ENCODE measurements at regions not wholly inside any gene's neighbourhood (a gene's known extent, or its start where the extent isn't known, plus 50 kb on each side); places are given as distances from the start of the nearest gene placed in this dataset.
"Not testable (repeated sequence)": the region's sequence is repeated elsewhere in the genome, so short reads cannot be mapped to it uniquely, and the experiment has no call there.

GRCh38 chr2:90047776-90048175 is 1356.3 kb downstream of the RPIA start:
- FAIRE-seq; H3K9me1 ChIP-seq (ENCODE audit: control insufficient read depth, extremely low read depth, insufficient read depth, low read length); H3K27ac ChIP-seq (ENCODE audit: control insufficient read depth, insufficient read depth, low read length); H3K4me3 ChIP-seq (ENCODE audit: control insufficient read depth in 2 of 3, extremely low read depth in 1 of 3, insufficient read depth in 2 of 3, low read depth in 1 of 3, low read length in 3 of 3); H4K20me1 ChIP-seq (ENCODE audit: control insufficient read depth, extremely low read depth, insufficient read depth, low read length); H3K4me1 ChIP-seq (ENCODE audit: control insufficient read depth, extremely low read depth, insufficient read depth, low read length); H3K9ac ChIP-seq (ENCODE audit: control insufficient read depth, extremely low read depth, insufficient read depth, low read length); DNase-seq (ENCODE audit: low read depth, low spot score); H3K36me3 ChIP-seq (ENCODE audit: control insufficient read depth in 2 of 2, extremely low read depth in 1 of 2, insufficient read depth in 2 of 2, low read length in 2 of 2); dilution Hi-C loops (cut with MboI; ENCODE audit: extremely low pct_ligation_motif_present, low sequenced_read_pairs); H3K9me3 ChIP-seq (ENCODE audit: control insufficient read depth, low read depth, low read length); H2AFZ ChIP-seq (ENCODE audit: control insufficient read depth, low read length); H3K27me3 ChIP-seq (ENCODE audit: control insufficient read depth, extremely low read depth, insufficient read depth, low read length); H3K4me2 ChIP-seq (ENCODE audit: control insufficient read depth, extremely low read depth, insufficient read depth, low read depth, low read length); H3K79me2 ChIP-seq (ENCODE audit: control insufficient read depth, insufficient read depth, low read length): not testable (repeated sequence)

- H3K9ac ChIP-seq (ENCODE audit: control insufficient read depth, extremely low read depth, insufficient read depth, low read length); dilution Hi-C loops (cut with MboI; ENCODE audit: extremely low pct_ligation_motif_present, low sequenced_read_pairs); H4K20me1 ChIP-seq (ENCODE audit: control insufficient read depth, extremely low read depth, insufficient read depth, low read length); H3K4me3 ChIP-seq (ENCODE audit: control insufficient read depth in 2 of 3, extremely low read depth in 1 of 3, insufficient read depth in 2 of 3, low read depth in 1 of 3, low read length in 3 of 3); H3K27ac ChIP-seq (ENCODE audit: control insufficient read depth, insufficient read depth, low read length); H2AFZ ChIP-seq (ENCODE audit: control insufficient read depth, low read length); H3K27me3 ChIP-seq (ENCODE audit: control insufficient read depth, extremely low read depth, insufficient read depth, low read length); H3K36me3 ChIP-seq (ENCODE audit: control insufficient read depth in 2 of 2, extremely low read depth in 1 of 2, insufficient read depth in 2 of 2, low read length in 2 of 2); DNase-seq (ENCODE audit: low read depth, low spot score); H3K4me2 ChIP-seq (ENCODE audit: control insufficient read depth, extremely low read depth, insufficient read depth, low read depth, low read length); H3K4me1 ChIP-seq (ENCODE audit: control insufficient read depth, extremely low read depth, insufficient read depth, low read length); H3K9me1 ChIP-seq (ENCODE audit: control insufficient read depth, extremely low read depth, insufficient read depth, low read length); H3K79me2 ChIP-seq (ENCODE audit: control insufficient read depth, insufficient read depth, low read length); FAIRE-seq; H3K9me3 ChIP-seq (ENCODE audit: control insufficient read depth, low read depth, low read length): not testable (repeated sequence)
These were observed 1360.7 kb downstream of the RPIA start for GRCh38 chr2:90052113-90052631.

DNA sequence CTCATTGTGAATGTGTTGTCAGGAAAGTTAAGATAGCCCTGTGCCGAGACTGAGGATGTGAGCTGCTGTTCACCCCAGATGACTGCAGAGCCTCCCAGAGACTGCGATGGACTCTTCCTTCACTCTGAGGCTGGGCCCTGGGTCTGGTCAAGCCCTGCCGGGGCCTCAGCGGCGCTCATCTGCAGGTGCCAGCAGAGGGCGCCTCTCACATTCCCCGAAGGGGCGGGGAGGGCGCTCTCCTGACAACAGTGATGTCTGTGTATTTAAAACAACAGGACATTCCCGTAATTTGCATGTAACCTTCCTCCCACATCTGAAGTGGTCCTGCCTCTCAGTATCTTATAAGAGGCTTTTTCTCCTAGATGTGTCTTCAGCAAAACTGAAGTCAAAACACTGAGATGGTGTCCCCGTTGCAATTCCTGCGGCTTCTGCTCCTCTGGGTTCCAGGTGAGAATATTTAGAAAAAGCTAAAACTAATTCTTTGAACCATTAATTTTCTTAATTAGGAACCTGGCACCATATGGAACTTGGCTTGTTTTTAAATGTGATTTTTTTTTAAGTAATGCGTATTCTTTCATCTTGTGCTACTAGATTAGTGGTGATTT is 1377.9 kb downstream of the RPIA start:
- H3K27me3 ChIP-seq (ENCODE audit: control insufficient read depth, extremely low read depth, insufficient read depth, low read length): no peaks in the 10 kb centered on the region
- H3K9me1 ChIP-seq (ENCODE audit: control insufficient read depth, extremely low read depth, insufficient read depth, low read length): no peaks in the 10 kb centered on the region
- no peak overlapping the region for H3K27ac ChIP-seq (ENCODE audit: control insufficient read depth, insufficient read depth, low read length)
- no peaks in the 10 kb centered on the region for H3K36me3 ChIP-seq (ENCODE audit: control insufficient read depth in 2 of 2, extremely low read depth in 1 of 2, insufficient read depth in 2 of 2, low read length in 2 of 2)
- no peak overlapping the region for H3K9ac ChIP-seq (ENCODE audit: control insufficient read depth, extremely low read depth, insufficient read depth, low read length)
- H4K20me1 ChIP-seq (ENCODE audit: control insufficient read depth, extremely low read depth, insufficient read depth, low read length): no peaks in the 10 kb centered on the region
- H3K79me2 ChIP-seq (ENCODE audit: control insufficient read depth, insufficient read depth, low read length): no peaks in the 10 kb centered on the region
- H3K4me3 ChIP-seq (ENCODE audit: control insufficient read depth in 2 of 3, extremely low read depth in 1 of 3, insufficient read depth in 2 of 3, low read depth in 1 of 3, low read length in 3 of 3): no peak overlapping the region
- dilution Hi-C loops (cut with MboI; ENCODE audit: extremely low pct_ligation_motif_present, low sequenced_read_pairs): no loop called here
- no peaks in the 10 kb centered on the region for H3K4me1 ChIP-seq (ENCODE audit: control insufficient read depth, extremely low read depth, insufficient read depth, low read length)
- no peaks in the 10 kb centered on the region for H3K9me3 ChIP-seq (ENCODE audit: control insufficient read depth, low read depth, low read length)
- TF ChIP-seq EZH2 (IDR thresholded peaks at IDR 0.05; ENCODE audit: low read length) (no peak), CTCF (optimal IDR thresholded peaks at IDR 0.05 in 1 of 3, IDR thresholded peaks at IDR 0.05 in 1 of 3, conservative IDR thresholded peaks at IDR 0.05 in 1 of 3; ENCODE audit: extremely low read depth in 1 of 3, insufficient read depth in 2 of 3, low read length in 3 of 3) (peak; percentile 39 to 62 (median 60))
- no peak for FAIRE-seq
- H3K4me2 ChIP-seq (ENCODE audit: control insufficient read depth, extremely low read depth, insufficient read depth, low read depth, low read length): no peak overlapping the region
- DNase-seq (ENCODE audit: low read depth, low spot score): no peak
- H2AFZ ChIP-seq (ENCODE audit: control insufficient read depth, low read length): no peak overlapping the region

All from keratinocyte (primary cell).